ENCODE measurements at regions not wholly inside any gene's neighbourhood (a gene's known extent, or its start where the extent isn't known, plus 50 kb on each side); places are given as distances from the start of the nearest gene placed in this dataset.

GRCh38 chr22:27086080-27087044 is 429.0 kb downstream of the MIAT start:
- in situ Hi-C loops (cut with HindIII; ENCODE audit: low pct_ligation_motif_present, low pct_unique_long_range_greater_than_20kb, low sequenced_read_pairs) = no loop called here

GRCh38 chr22:27087051-27087450 is 429.7 kb downstream of the MIAT start:
- in situ Hi-C loops (cut with HindIII; ENCODE audit: low pct_ligation_motif_present, low pct_unique_long_range_greater_than_20kb, low sequenced_read_pairs) = no loop called here
- no peak for DNase-seq

More at GRCh38 chr22:27086080-27087044, 429.0 kb downstream of the MIAT start:
- no peak for DNase-seq

DNA sequence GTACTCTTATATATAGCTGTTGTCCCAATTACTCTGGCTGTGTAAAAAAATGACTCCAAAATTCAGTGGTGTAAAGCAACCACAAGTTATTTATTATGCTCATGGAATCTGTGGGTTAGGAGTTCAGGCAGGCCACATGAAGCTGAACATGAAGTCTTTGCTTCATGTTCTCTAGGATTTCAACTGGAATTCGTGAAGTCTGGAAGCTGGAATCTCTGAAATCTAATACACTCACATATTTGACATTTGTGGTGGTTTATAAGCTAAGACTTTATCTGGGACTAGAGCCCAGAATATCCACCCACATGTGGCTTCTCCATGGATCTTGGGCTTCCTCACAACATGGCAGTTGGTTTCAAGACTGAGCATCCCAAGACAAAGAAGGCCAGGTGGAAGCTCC is 430.6 kb downstream of the MIAT start:
- in situ Hi-C loops (cut with HindIII; ENCODE audit: low pct_ligation_motif_present, low pct_unique_long_range_greater_than_20kb, low sequenced_read_pairs) = no loop called here

GRCh38 chr22:27089264-27089663 is 431.9 kb downstream of the MIAT start:
- no peak for DNase-seq
- in situ Hi-C loops (cut with HindIII; ENCODE audit: low pct_ligation_motif_present, low pct_unique_long_range_greater_than_20kb, low sequenced_read_pairs) = no loop called here

More for the DNA sequence above, 430.6 kb downstream of the MIAT start:
- peak; percentile 49 for DNase-seq

DNA sequence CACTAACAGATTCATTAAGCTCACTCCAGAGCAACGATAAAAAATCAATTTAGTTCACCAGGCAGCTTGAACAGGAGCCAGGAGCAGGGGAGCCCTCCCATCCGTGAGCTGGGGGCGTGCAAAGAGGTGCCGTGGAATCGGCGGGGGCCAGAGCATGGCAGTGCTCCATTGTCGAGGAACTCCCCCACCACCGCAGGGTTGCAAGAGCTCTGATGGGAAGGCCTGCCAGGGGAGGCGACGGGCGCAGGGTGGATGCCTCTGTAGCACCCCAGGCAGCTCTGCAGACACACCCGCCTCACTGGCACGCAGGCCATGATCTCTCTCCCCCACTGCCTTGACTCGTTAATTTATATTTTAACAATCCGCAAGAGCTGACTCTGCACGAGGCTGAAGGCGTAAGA is 433.2 kb downstream of the MIAT start:
- in situ Hi-C loops (cut with HindIII; ENCODE audit: low pct_ligation_motif_present, low pct_unique_long_range_greater_than_20kb, low sequenced_read_pairs) = no loop called here

GRCh38 chr22:27093422-27093821 is 436.0 kb downstream of the MIAT start:
- in situ Hi-C loops (cut with HindIII; ENCODE audit: low pct_ligation_motif_present, low pct_unique_long_range_greater_than_20kb, low sequenced_read_pairs) = no loop called here
- DNase-seq = no peak

More for the DNA sequence above, 433.2 kb downstream of the MIAT start:
- DNase-seq = no peak

- DNase-seq = no peak
- in situ Hi-C loops (cut with HindIII; ENCODE audit: low pct_ligation_motif_present, low pct_unique_long_range_greater_than_20kb, low sequenced_read_pairs) = no loop called here
These were observed 437.4 kb downstream of the MIAT start for GRCh38 chr22:27094633-27095308.

DNA sequence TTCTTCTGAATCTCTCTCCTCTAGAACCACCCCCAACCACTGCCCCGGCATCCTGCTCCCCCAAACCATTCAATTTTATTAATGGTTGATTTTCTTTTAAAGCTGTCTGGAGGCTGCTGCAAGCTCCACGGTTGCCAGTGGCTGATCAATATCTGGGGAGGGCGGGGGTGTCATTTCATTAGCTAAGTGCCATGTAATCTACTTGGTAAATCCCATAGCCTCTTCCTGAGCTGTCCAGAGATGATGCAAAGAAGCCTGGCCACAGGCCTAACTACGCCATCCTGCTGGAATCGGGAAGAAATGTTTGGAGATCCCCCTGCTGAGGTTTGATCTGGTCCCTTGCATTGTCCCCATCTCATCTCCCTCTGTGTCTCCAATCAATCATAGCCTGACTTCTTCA is 440.1 kb downstream of the MIAT start:
- in situ Hi-C loops (cut with HindIII; ENCODE audit: low pct_ligation_motif_present, low pct_unique_long_range_greater_than_20kb, low sequenced_read_pairs) = no loop called here
- DNase-seq = no peak

DNA sequence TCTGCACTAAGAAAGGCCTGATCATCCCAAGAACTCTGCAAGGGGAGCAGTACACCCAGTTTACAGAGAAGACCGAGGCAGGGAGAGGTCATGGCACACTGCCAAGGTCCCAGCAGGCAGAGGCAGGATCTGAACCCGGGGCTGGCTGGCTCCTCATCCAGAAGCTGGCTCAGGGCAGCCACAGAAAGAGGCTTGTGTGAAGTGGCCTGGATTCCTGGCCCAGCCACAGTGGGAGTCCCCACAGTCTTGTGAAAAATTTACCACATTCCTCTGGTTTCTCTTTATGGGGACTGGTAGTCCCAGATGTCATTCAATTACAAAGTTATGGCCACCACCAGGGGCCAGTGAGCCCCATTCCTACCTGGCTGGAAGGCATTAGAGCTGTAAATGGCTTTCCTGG is 440.5 kb downstream of the MIAT start:
- in situ Hi-C loops (cut with HindIII; ENCODE audit: low pct_ligation_motif_present, low pct_unique_long_range_greater_than_20kb, low sequenced_read_pairs) = no loop called here
- DNase-seq = peak; percentile 33

DNA sequence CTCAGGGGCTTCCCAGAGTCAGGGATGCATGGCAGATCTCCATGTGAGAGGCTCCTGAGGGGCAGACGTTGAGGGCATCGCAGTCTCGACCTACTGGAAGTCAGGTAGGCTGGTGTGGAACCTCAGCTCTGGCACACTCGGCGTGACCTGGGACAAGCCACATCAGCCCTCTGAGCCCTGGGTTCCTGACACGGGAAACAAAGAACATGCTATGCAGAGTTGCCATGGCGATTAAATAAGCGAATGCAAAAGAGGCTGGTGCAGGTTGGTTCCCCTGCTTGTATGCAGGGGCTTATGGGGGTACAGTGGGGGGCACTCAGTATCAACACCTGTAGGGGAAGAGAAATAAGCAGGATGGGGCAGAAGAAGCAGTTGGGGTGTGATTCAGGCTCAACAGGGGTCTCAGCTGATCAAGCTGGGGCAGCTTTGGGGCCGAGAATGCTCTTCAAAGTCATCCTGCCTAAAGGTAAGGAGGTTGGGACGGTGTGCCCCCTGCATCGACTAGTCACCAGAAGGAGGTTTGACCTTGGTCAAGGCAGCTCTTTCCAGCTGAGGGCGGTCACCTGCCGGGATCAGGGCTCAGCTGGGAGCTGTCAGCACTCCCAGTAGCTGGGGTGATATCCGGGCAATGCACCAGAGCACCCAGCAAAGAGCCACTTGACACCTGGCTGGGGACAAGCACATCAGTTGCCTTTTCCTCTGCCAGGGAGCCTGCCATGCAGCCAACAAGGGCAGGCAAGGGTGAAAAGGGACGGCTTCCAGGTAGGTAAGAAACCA is 442.7 kb downstream of the MIAT start:
- no peak for DNase-seq
- in situ Hi-C loops (cut with HindIII; ENCODE audit: low pct_ligation_motif_present, low pct_unique_long_range_greater_than_20kb, low sequenced_read_pairs) = no loop called here

GRCh38 chr22:27100789-27101188 is 443.4 kb downstream of the MIAT start:
- DNase-seq = peak; percentile 84
- in situ Hi-C loops (cut with HindIII; ENCODE audit: low pct_ligation_motif_present, low pct_unique_long_range_greater_than_20kb, low sequenced_read_pairs) = no loop called here

DNA sequence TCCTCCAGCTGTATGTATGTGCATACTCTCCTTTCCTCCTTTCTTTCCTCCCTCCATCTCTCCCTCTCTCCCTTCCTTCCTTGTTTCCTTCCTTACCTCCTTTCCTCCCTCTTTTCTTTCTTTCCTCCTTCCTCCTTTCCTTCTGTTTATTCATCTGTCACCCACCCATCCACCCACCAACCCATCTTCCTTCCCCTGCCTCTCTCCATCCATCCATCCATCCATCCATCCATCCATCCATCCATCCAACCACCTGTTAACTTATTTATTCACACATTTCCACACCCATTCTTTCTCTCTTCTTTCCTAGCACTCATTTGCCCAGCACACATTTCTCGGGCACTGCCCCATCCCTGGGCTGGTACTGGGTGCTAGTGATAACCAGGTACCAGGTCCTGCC is 443.9 kb downstream of the MIAT start:
- in situ Hi-C loops (cut with HindIII; ENCODE audit: low pct_ligation_motif_present, low pct_unique_long_range_greater_than_20kb, low sequenced_read_pairs) = no loop called here
- DNase-seq = no peak

GRCh38 chr22:27104449-27104848 is 447.1 kb downstream of the MIAT start:
- DNase-seq = no peak
- in situ Hi-C loops (cut with HindIII; ENCODE audit: low pct_ligation_motif_present, low pct_unique_long_range_greater_than_20kb, low sequenced_read_pairs) = no loop called here

- in situ Hi-C loops (cut with HindIII; ENCODE audit: low pct_ligation_motif_present, low pct_unique_long_range_greater_than_20kb, low sequenced_read_pairs) = no loop called here
- no peak for DNase-seq
These were observed 448.0 kb downstream of the MIAT start for GRCh38 chr22:27105142-27106025.

- in situ Hi-C loops (cut with HindIII; ENCODE audit: low pct_ligation_motif_present, low pct_unique_long_range_greater_than_20kb, low sequenced_read_pairs) = no loop called here
- DNase-seq = no peak
These were observed 449.6 kb downstream of the MIAT start for GRCh38 chr22:27106985-27107384.

- no peak for DNase-seq
- in situ Hi-C loops (cut with HindIII; ENCODE audit: low pct_ligation_motif_present, low pct_unique_long_range_greater_than_20kb, low sequenced_read_pairs) = no loop called here
These were observed 450.0 kb downstream of the MIAT start for GRCh38 chr22:27107386-27107785.

DNA sequence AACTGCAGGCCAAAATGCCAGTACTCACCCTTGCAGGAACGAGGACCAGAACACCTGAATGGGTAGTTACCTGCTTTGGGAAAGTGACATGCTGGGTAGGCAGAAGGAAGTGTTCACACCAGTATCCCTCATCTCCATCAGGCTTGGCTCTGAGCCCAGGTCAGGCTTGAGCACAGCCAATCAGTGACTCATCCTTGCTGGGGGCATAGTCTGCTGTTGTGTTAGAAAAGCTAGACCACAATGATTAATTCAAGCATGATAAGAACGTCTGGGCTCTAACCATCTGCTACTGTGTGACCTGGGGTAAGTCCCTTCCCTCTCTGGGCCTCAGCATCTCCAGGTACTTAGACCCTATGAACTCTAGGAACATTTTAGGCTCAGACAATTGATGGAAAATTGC is 450.4 kb downstream of the MIAT start:
- in situ Hi-C loops (cut with HindIII; ENCODE audit: low pct_ligation_motif_present, low pct_unique_long_range_greater_than_20kb, low sequenced_read_pairs) = no loop called here
- peak; percentile 97 for DNase-seq

Data from ACHN (cell line).